Amniotic stem cell (primary cell): ENCODE measurements at regions not wholly inside any gene's neighbourhood (a gene's known extent, or its start where the extent isn't known, plus 50 kb on each side); places are given as distances from the start of the nearest gene placed in this dataset.

Source experiments
- DNase-seq: peaks from one replicate; lab custom pipeline; 2025; lab: John Stamatoyannopoulos, UW

GRCh38 chr6:100137759-100138158 lies 143.7 kb upstream of the MCHR2 start:
- no peak for DNase-seq

- DNase-seq: no peak
Observed at GRCh38 chr6:100136590-100136989, 142.6 kb upstream of the MCHR2 start.

GRCh38 chr6:100135977-100136376 lies 142.0 kb upstream of the MCHR2 start:
- DNase-seq: no peak

GRCh38 chr6:100134703-100135102 lies 140.7 kb upstream of the MCHR2 start:
- no peak for DNase-seq

GRCh38 chr6:100134297-100134696 lies 140.3 kb upstream of the MCHR2 start:
- no peak for DNase-seq

GRCh38 chr6:100132005-100132404 lies 138.0 kb upstream of the MCHR2 start:
- no peak for DNase-seq

GRCh38 chr6:100130630-100131029 lies 136.6 kb upstream of the MCHR2 start:
- no peak for DNase-seq

GRCh38 chr6:100126790-100127484 lies 132.9 kb upstream of the MCHR2 start:
- no peak for DNase-seq

- no peak for DNase-seq
Observed at GRCh38 chr6:100121854-100122609, 128.0 kb upstream of the MCHR2 start.

GRCh38 chr6:100119261-100119660 lies 125.2 kb upstream of the MCHR2 start:
- DNase-seq: no peak

- DNase-seq: no peak
Observed at GRCh38 chr6:100118301-100118700, 124.3 kb upstream of the MCHR2 start.

- DNase-seq: no peak
Observed at GRCh38 chr6:100117680-100118079, 123.7 kb upstream of the MCHR2 start.

GRCh38 chr6:100116411-100117194 lies 122.6 kb upstream of the MCHR2 start:
- DNase-seq: peak; percentile 44

GRCh38 chr6:100115407-100116101 lies 121.5 kb upstream of the MCHR2 start:
- no peak for DNase-seq

GRCh38 chr6:100112855-100113508 lies 119.0 kb upstream of the MCHR2 start:
- DNase-seq: no peak

- DNase-seq: no peak
Observed at GRCh38 chr6:100105919-100106529, 112.0 kb upstream of the MCHR2 start.

- no peak for DNase-seq
Observed at GRCh38 chr6:100105138-100105537, 111.1 kb upstream of the MCHR2 start.

GRCh38 chr6:100103931-100104330 lies 109.9 kb upstream of the MCHR2 start:
- DNase-seq: no peak

- DNase-seq: no peak
Observed at GRCh38 chr6:100103194-100103593, 109.2 kb upstream of the MCHR2 start.

GRCh38 chr6:100101644-100102043 lies 107.6 kb upstream of the MCHR2 start:
- DNase-seq: peak; percentile 11

GRCh38 chr6:100100776-100101175 lies 106.8 kb upstream of the MCHR2 start:
- no peak for DNase-seq
